B cell (primary cell): ENCODE measurements at regions not wholly inside any gene's neighbourhood (a gene's known extent, or its start where the extent isn't known, plus 50 kb on each side); places are given as distances from the start of the nearest gene placed in this dataset.

Experiments
- ATAC-seq: fragments of 200-7000 bp; cut with Tn5 transposase; one replicate; pipeline ENCODE4 v1.10.0; 2021; ENCODE audit warnings: low read depth, mild to moderate bottlenecking, moderate number of reproducible peaks, moderate library complexity
- CTCF ChIA-PET: fragments of 350-600 bp; sonication (Branson Sonifier 250); formaldehyde crosslinking; loops from one replicate; lab custom pipeline; 2021; ENCODE audit warnings: antibody characterized with exemption, inconsistent platforms; lab: Charles Lee
- POLR2A ChIA-PET: fragments of 350-600 bp; sonication (Branson Sonifier 250); formaldehyde crosslinking; loops from one replicate; lab custom pipeline; 2021; ENCODE audit warnings: antibody characterized with exemption; lab: Charles Lee
- DNase-seq: peaks from one replicate; pipeline ENCODE4 v3.0.0; 2013
- H2AFZ ChIP-seq: 2 replicates; pipeline ENCODE4 v1.6.1; 2012; ENCODE audit warnings: mild to moderate bottlenecking, low read depth, low read length; ENCODE audit not compliant: insufficient read depth, poor library complexity, severe bottlenecking
- H3K27ac ChIP-seq, 2 donors: 1 replicate in 1 of 2; 2 replicates in 1 of 2; pipeline ENCODE4 v1.5.1; 2012 to 2013; ENCODE audit warnings: low read length in 2 of 2, mild to moderate bottlenecking in 2 of 2, moderate library complexity in 1 of 2
- H3K27me3 ChIP-seq, 4 experiments: fragments of 200-600 bp in 1 of 4; sonication (generic) in 1 of 4; replicated peaks in 1 of 4; 1 replicate in 2 of 4; 2 replicates in 2 of 4; pipeline versions ENCODE4 v1.6.1 to v1.7.0; 2013 to 2016; ENCODE audit warnings: low read length in 3 of 4, mild to moderate bottlenecking in 2 of 4, mixed read lengths in 1 of 4, moderate library complexity in 1 of 4; ENCODE audit not compliant: insufficient read depth in 4 of 4, control insufficient read depth in 3 of 4; ENCODE audit errors: control extremely low read depth in 1 of 4
- H3K36me3 ChIP-seq, 2 experiments: replicated peaks in 1 of 2; 1 replicate in 1 of 2; 2 replicates in 1 of 2; pipeline versions ENCODE4 v1.6.1 to v1.7.1; 2013; ENCODE audit warnings: low read length in 1 of 2; ENCODE audit not compliant: insufficient read depth in 2 of 2, control insufficient read depth in 1 of 2; ENCODE audit errors: control extremely low read depth in 1 of 2, extremely low read depth in 1 of 2
- H3K4me1 ChIP-seq, 2 donors: fragments of 200-600 bp in 1 of 2; sonication (generic) in 1 of 2; 1 replicate in 1 of 2; 2 replicates in 1 of 2; pipeline versions ENCODE4 v1.5.1 to v1.6.1; 2013 to 2017; ENCODE audit warnings: low read length in 2 of 2; ENCODE audit not compliant: control insufficient read depth in 2 of 2, insufficient read depth in 2 of 2
- H3K4me2 ChIP-seq: replicated peaks from 2 replicates; pipeline ENCODE3; 2012; ENCODE audit warnings: mild to moderate bottlenecking, low read depth, low read length; ENCODE audit not compliant: poor library complexity, severe bottlenecking
- H3K4me3 ChIP-seq, 5 experiments: fragments of 200-600 bp in 1 of 5; sonication (generic) in 1 of 5; 1 replicate in 3 of 5; 2 replicates in 2 of 5; pipeline versions ENCODE4 v1.5.1 to v1.7.0; 2011 to 2016; ENCODE audit warnings: low read length in 4 of 5, mild to moderate bottlenecking in 4 of 5, low read depth in 2 of 5, control low read depth in 1 of 5, moderate library complexity in 1 of 5; ENCODE audit not compliant: insufficient read depth in 1 of 5; ENCODE audit errors: control extremely low read depth in 1 of 5, extremely low read depth in 1 of 5
- H3K79me2 ChIP-seq: fragments of 200-600 bp; sonication (generic); one replicate; pipeline ENCODE4 v1.6.0; 2016; ENCODE audit warnings: low read length; ENCODE audit not compliant: control insufficient read depth, insufficient read depth
- H3K9ac ChIP-seq: fragments of 200-600 bp; sonication (generic); 2 replicates; pipeline ENCODE4 v1.6.1; 2017; ENCODE audit warnings: mild to moderate bottlenecking, low read length, moderate library complexity
- H3K9me3 ChIP-seq, 3 donors: one replicate each; pipeline versions ENCODE4 v1.6.1 to v1.7.1; 2013; ENCODE audit warnings: low read length in 2 of 3; ENCODE audit not compliant: control insufficient read depth in 2 of 3, insufficient read depth in 1 of 3; ENCODE audit errors: control extremely low read depth in 1 of 3
- H4K20me1 ChIP-seq: 2 replicates; pipeline ENCODE4 v1.6.0; 2012; ENCODE audit warnings: mild to moderate bottlenecking, low read length; ENCODE audit not compliant: insufficient read depth, control insufficient read depth, poor library complexity, severe bottlenecking
- H3K27ac Mint-ChIP-seq: one replicate; pipeline ENCODE4 v1.8.0; 2021; ENCODE audit warnings: mixed read lengths
- H3K27me3 Mint-ChIP-seq: one replicate; pipeline ENCODE4 v1.8.0; 2021; ENCODE audit warnings: mixed read lengths
- H3K4me1 Mint-ChIP-seq: one replicate; pipeline ENCODE4 v1.8.0; 2021; ENCODE audit warnings: mixed read lengths
- H3K4me3 Mint-ChIP-seq: one replicate; pipeline ENCODE4 v1.8.0; 2021; ENCODE audit warnings: mixed read lengths
- H3K9me3 Mint-ChIP-seq: one replicate; pipeline ENCODE4 v1.8.0; 2022; ENCODE audit warnings: mixed read lengths; ENCODE audit not compliant: insufficient read depth
- EZH2 ChIP-seq: IDR thresholded peaks from 2 replicates; pipeline ENCODE4 v1.6.1; 2012; ENCODE audit warnings: borderline replicate concordance, low read depth, mild to moderate bottlenecking, moderate library complexity, low read length; ENCODE audit not compliant: insufficient read depth, poor library complexity, severe bottlenecking
- WGBS: methylation state at CpG from one replicate; pipeline ENCODE4 v1.1.5; 2013; ENCODE audit warnings: missing lambda C conversion rate; ENCODE audit not compliant: insufficient coverage; 5-methylcytosine and 5-hydroxymethylcytosine counted together
- intact Hi-C: fragments of 100-400 bp; cut with micrococcal nuclease; formaldehyde crosslinking; loops from one replicate; pipeline ENCODE4 v1.10.0; 2022
- TF ChIP-seq, protein P1 (sequence below): fragments of 200-600 bp; IDR thresholded peaks from one replicate; pipeline ENCODE4 v1.8.0; 2022; ENCODE audit warnings: antibody characterized with exemption, mild to moderate bottlenecking

GRCh38 chr6:169395080-169395805 lies 141.6 kb upstream of the THBS2 start:
- Mint-ChIP-seq H3K27me3 (no peaks in the 10 kb centered on the region), H3K27ac (no peak overlapping the region), H3K9me3 (peaks cover 2% of the 10 kb centered on the region), H3K4me1 (no peaks in the 10 kb centered on the region), H3K4me3 (no peak overlapping the region)
- Histone ChIP-seq H3K4me2 (no peak overlapping the region), H4K20me1 (no peaks in the 10 kb centered on the region), H3K9me3 (peaks cover 0 to 13% (median 0%) of the 10 kb centered on the region in 3 donors), H2AFZ (no peak overlapping the region), H3K36me3 (no peaks in the 10 kb centered on the region), H3K9ac (no peak overlapping the region), H3K4me3 (no peak overlapping the region), H3K79me2 (no peaks in the 10 kb centered on the region), H3K27ac (no peak overlapping the region), H3K4me1 (no peaks in the 10 kb centered on the region), H3K27me3 (no peaks in the 10 kb centered on the region)
- ChIA-PET CTCF (no interaction called here), POLR2A (no interaction called here)
- TF ChIP-seq EZH2, result no peak
- TF ChIP-seq, protein P1, sequence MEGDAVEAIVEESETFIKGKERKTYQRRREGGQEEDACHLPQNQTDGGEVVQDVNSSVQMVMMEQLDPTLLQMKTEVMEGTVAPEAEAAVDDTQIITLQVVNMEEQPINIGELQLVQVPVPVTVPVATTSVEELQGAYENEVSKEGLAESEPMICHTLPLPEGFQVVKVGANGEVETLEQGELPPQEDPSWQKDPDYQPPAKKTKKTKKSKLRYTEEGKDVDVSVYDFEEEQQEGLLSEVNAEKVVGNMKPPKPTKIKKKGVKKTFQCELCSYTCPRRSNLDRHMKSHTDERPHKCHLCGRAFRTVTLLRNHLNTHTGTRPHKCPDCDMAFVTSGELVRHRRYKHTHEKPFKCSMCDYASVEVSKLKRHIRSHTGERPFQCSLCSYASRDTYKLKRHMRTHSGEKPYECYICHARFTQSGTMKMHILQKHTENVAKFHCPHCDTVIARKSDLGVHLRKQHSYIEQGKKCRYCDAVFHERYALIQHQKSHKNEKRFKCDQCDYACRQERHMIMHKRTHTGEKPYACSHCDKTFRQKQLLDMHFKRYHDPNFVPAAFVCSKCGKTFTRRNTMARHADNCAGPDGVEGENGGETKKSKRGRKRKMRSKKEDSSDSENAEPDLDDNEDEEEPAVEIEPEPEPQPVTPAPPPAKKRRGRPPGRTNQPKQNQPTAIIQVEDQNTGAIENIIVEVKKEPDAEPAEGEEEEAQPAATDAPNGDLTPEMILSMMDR, result no peak
- DNase-seq (no peak), ATAC-seq (no peak)
- intact Hi-C loops, result no loop called here
- WGBS, result 85% methylated on average over 4 of the region's 7 CpGs

DNA sequence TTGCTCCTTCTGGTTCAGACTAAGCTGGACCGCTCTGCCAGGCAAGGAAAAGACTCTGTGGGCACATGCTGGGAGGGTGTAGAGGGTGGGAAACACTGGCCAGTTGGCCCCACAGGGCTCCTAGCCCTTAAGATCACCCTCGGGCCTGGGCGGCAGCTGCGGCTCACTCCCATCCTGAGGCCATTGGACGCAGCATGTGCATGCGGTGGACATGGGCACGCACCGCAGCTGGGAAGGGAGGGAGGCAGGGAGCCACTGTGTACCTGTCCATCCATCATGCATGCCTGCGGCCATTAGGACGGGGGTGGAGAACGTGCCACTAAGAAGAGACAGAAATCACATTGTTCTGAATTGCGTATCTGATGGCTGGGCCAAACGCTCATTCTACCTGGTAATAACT lies 140.1 kb upstream of the THBS2 start:
- Mint-ChIP-seq H3K27me3 (no peaks in the 10 kb centered on the region), H3K4me1 (no peaks in the 10 kb centered on the region), H3K9me3 (peaks cover 2% of the 10 kb centered on the region), H3K27ac (no peak overlapping the region), H3K4me3 (no peak overlapping the region)
- Histone ChIP-seq H3K9ac (no peak overlapping the region), H3K79me2 (no peaks in the 10 kb centered on the region), H3K4me3 (no peak overlapping the region), H2AFZ (no peak overlapping the region), H3K9me3 (peaks cover 0 to 24% (median 0%) of the 10 kb centered on the region in 3 donors), H3K27ac (no peak overlapping the region), H3K4me2 (no peak overlapping the region), H4K20me1 (no peaks in the 10 kb centered on the region), H3K27me3 (no peaks in the 10 kb centered on the region), H3K4me1 (no peaks in the 10 kb centered on the region), H3K36me3 (no peaks in the 10 kb centered on the region)
- POLR2A ChIA-PET, result no interaction called here
- DNase-seq, result no peak
- ATAC-seq, result no peak
- 90% methylated on average over 11 of the region's 13 CpGs for WGBS
- TF ChIP-seq EZH2, result no peak
- TF ChIP-seq, protein P1, result no peak
- intact Hi-C loops, result no loop called here
- CTCF ChIA-PET, result no interaction called here
